OCI-LY3 (cell line): ENCODE measurements at regions not wholly inside any gene's neighbourhood (a gene's known extent, or its start where the extent isn't known, plus 50 kb on each side); places are given as distances from the start of the nearest gene placed in this dataset.
A peak's percentile ranks its signal among the peaks of the same experiment; 100 is the strongest.

Source experiments
- H2AFZ ChIP-seq: fragments of 200-600, 300-600 bp; shearing (Covaris generic); 2 replicates; pipeline ENCODE4 v1.6.0; 2014; ENCODE audit warnings: antibody characterized with exemption, low read depth, low read length
- H3K27ac ChIP-seq: fragments of 200-600, 300-600 bp; sonication (generic); 2 replicates; pipeline ENCODE4 v1.5.1; 2014; ENCODE audit warnings: mild to moderate bottlenecking, low read length, moderate library complexity, mixed read lengths
- H3K27me3 ChIP-seq: fragments of 200-600, 300-600 bp; sonication (generic); 2 replicates; pipeline ENCODE4 v1.6.1; 2014; ENCODE audit warnings: low read depth, low read length, mixed read lengths
- H3K36me3 ChIP-seq: fragments of 200-600, 300-600 bp; sonication (generic); replicated peaks from 2 replicates; pipeline ENCODE3; 2014; ENCODE audit warnings: low read depth, low read length, mixed read lengths
- H3K4me1 ChIP-seq: fragments of 300-600, 200-600 bp; sonication (generic); 2 replicates; pipeline ENCODE4 v1.6.1; 2014; ENCODE audit warnings: low read length, mixed read lengths
- H3K4me2 ChIP-seq: fragments of 200-600, 300-600 bp; sonication (generic); 2 replicates; pipeline ENCODE4 v1.6.1; 2014; ENCODE audit warnings: low read length, mixed read lengths
- H3K4me3 ChIP-seq: fragments of 300-600, 200-600 bp; sonication (generic); 2 replicates; pipeline ENCODE4 v1.5.1; 2014; ENCODE audit warnings: antibody characterized with exemption, mild to moderate bottlenecking, low read length, moderate library complexity
- H3K79me2 ChIP-seq: fragments of 300-600, 200-600 bp; shearing (Covaris generic); 2 replicates; pipeline ENCODE4 v1.6.1; 2014; ENCODE audit warnings: mild to moderate bottlenecking, low read length, mixed read lengths
- H3K9ac ChIP-seq: fragments of 300-600, 200-600 bp; shearing (Covaris generic); 2 replicates; pipeline ENCODE4 v1.6.0; 2014; ENCODE audit warnings: mild to moderate bottlenecking, low read length, moderate library complexity
- H3K9me3 ChIP-seq: fragments of 200-600, 300-600 bp; shearing (Covaris generic); 2 replicates; pipeline ENCODE4 v1.6.1; 2014; ENCODE audit warnings: low read length, mixed read lengths; ENCODE audit not compliant: insufficient read depth
- H4K20me1 ChIP-seq: fragments of 200-600, 300-600 bp; sonication (generic); 2 replicates; pipeline ENCODE4 v1.6.1; 2016; ENCODE audit warnings: low read length, mixed read lengths; ENCODE audit not compliant: insufficient read depth
- CTCF ChIP-seq: fragments of 200-600, 300-600 bp; sonication (generic); IDR thresholded peaks from 2 replicates; pipeline ENCODE4 v1.5.1; 2014; ENCODE audit warnings: antibody characterized with exemption, low read length, low read depth
- EZH2phosphoT487 ChIP-seq: fragments of 200-600 bp; shearing (Covaris generic); IDR thresholded peaks from 2 replicates; pipeline ENCODE4 v1.6.1; 2018; ENCODE audit warnings: antibody characterized with exemption, mixed run types, low read depth

GRCh38 chr3:189517981-189518380, 113.2 kb upstream of the TP63 start:
- Histone ChIP-seq H3K4me3 (no peak overlapping the region), H3K27ac (no peak overlapping the region), H3K9ac (no peak overlapping the region), H3K4me1 (peaks cover 9% of the 10 kb centered on the region), H4K20me1 (no peaks in the 10 kb centered on the region), H3K4me2 (no peak overlapping the region), H3K36me3 (peaks cover 27% of the 10 kb centered on the region), H3K9me3 (peaks cover 31% of the 10 kb centered on the region), H3K79me2 (no peaks in the 10 kb centered on the region), H2AFZ (no peak overlapping the region), H3K27me3 (no peaks in the 10 kb centered on the region)
- TF ChIP-seq CTCF (no peak), EZH2phosphoT487 (no peak)

- peaks cover 27% of the 10 kb centered on the region for H3K36me3 ChIP-seq
- no peaks in the 10 kb centered on the region for H3K27me3 ChIP-seq
- no peak overlapping the region for H3K27ac ChIP-seq
- peaks cover 3% of the 10 kb centered on the region; the same call in 1 of the 2 replicates for H3K4me1 ChIP-seq
- TF ChIP-seq CTCF (no peak), EZH2phosphoT487 (no peak)
- peaks cover 31% of the 10 kb centered on the region for H3K9me3 ChIP-seq
- H3K9ac ChIP-seq, result no peak overlapping the region
- H3K79me2 ChIP-seq, result no peaks in the 10 kb centered on the region
- no peak overlapping the region for H3K4me2 ChIP-seq
- no peaks in the 10 kb centered on the region for H4K20me1 ChIP-seq
- no peak overlapping the region for H2AFZ ChIP-seq
- no peak overlapping the region for H3K4me3 ChIP-seq
Observed at GRCh38 chr3:189519458-189519857, 111.7 kb upstream of the TP63 start.

GRCh38 chr3:189529468-189529867, 101.7 kb upstream of the TP63 start:
- no peaks in the 10 kb centered on the region for H3K27me3 ChIP-seq
- H3K4me3 ChIP-seq, result no peak overlapping the region
- H3K4me2 ChIP-seq, result peak overlapping the region; percentile 16
- peak overlapping the region; percentile 65; the same call in 1 of the 2 replicates for H2AFZ ChIP-seq
- no peaks in the 10 kb centered on the region for H3K9me3 ChIP-seq
- H3K36me3 ChIP-seq, result no peaks in the 10 kb centered on the region
- H3K27ac ChIP-seq, result peak overlapping the region; percentile 9; the same call in 1 of the 2 replicates
- no peak overlapping the region for H3K9ac ChIP-seq
- TF ChIP-seq EZH2phosphoT487 (no peak), CTCF (no peak)
- H4K20me1 ChIP-seq, result no peaks in the 10 kb centered on the region
- no peaks in the 10 kb centered on the region for H3K79me2 ChIP-seq
- peaks cover 11% of the 10 kb centered on the region for H3K4me1 ChIP-seq

- Histone ChIP-seq H3K79me2 (no peaks in the 10 kb centered on the region), H3K4me3 (no peak overlapping the region), H3K27me3 (no peaks in the 10 kb centered on the region), H3K27ac (peak overlapping the region; percentile 9; the same call in 1 of the 2 replicates), H3K9ac (no peak overlapping the region), H4K20me1 (no peaks in the 10 kb centered on the region), H3K4me2 (peak overlapping the region; percentile 16), H3K36me3 (no peaks in the 10 kb centered on the region), H3K4me1 (peaks cover 11% of the 10 kb centered on the region), H2AFZ (peak overlapping the region; percentile 65; the same call in 1 of the 2 replicates), H3K9me3 (no peaks in the 10 kb centered on the region)
- TF ChIP-seq CTCF, result no peak
- no peak for TF ChIP-seq EZH2phosphoT487
Observed at GRCh38 chr3:189529889-189530471, 101.2 kb upstream of the TP63 start.
